ENCODE measurements at regions not wholly inside any gene's neighbourhood (a gene's known extent, or its start where the extent isn't known, plus 50 kb on each side); places are given as distances from the start of the nearest gene placed in this dataset.

- TF ChIP-seq, protein P1, sequence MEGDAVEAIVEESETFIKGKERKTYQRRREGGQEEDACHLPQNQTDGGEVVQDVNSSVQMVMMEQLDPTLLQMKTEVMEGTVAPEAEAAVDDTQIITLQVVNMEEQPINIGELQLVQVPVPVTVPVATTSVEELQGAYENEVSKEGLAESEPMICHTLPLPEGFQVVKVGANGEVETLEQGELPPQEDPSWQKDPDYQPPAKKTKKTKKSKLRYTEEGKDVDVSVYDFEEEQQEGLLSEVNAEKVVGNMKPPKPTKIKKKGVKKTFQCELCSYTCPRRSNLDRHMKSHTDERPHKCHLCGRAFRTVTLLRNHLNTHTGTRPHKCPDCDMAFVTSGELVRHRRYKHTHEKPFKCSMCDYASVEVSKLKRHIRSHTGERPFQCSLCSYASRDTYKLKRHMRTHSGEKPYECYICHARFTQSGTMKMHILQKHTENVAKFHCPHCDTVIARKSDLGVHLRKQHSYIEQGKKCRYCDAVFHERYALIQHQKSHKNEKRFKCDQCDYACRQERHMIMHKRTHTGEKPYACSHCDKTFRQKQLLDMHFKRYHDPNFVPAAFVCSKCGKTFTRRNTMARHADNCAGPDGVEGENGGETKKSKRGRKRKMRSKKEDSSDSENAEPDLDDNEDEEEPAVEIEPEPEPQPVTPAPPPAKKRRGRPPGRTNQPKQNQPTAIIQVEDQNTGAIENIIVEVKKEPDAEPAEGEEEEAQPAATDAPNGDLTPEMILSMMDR (IDR thresholded peaks at IDR 0.05): no peak
- no peak for TF ChIP-seq POLR2A (IDR thresholded peaks at IDR 0.05)
These were observed 68.6 kb upstream of the VIPR2 start for GRCh38 chr7:159213253-159213652.

Data from right lobe of liver (tissue), 4 donors.